BLaER1 (cell line): ENCODE measurements at regions not wholly inside any gene's neighbourhood (a gene's known extent, or its start where the extent isn't known, plus 50 kb on each side); places are given as distances from the start of the nearest gene placed in this dataset.

Source experiments
- H3K27ac ChIP-seq: shearing (Covaris generic); formaldehyde crosslinking; 2 replicates; pipeline ENCODE4 v1.8.1; 2022
- H3K27me3 ChIP-seq: shearing (Covaris generic); formaldehyde crosslinking; 2 replicates; pipeline ENCODE4 v1.8.1; 2022
- H3K36me3 ChIP-seq: shearing (Covaris generic); formaldehyde crosslinking; 2 replicates; pipeline ENCODE4 v1.8.1; 2022
- H3K4me1 ChIP-seq: shearing (Covaris generic); formaldehyde crosslinking; 2 replicates; pipeline ENCODE4 v1.8.1; 2022
- H3K4me2 ChIP-seq: shearing (Covaris generic); formaldehyde crosslinking; 2 replicates; pipeline ENCODE4 v1.8.1; 2022
- H3K4me3 ChIP-seq: shearing (Covaris generic); formaldehyde crosslinking; 2 replicates; pipeline ENCODE4 v1.8.1; 2022
- H3K9ac ChIP-seq: shearing (Covaris generic); formaldehyde crosslinking; 2 replicates; pipeline ENCODE4 v1.8.1; 2022
- H3K9me3 ChIP-seq: shearing (Covaris generic); formaldehyde crosslinking; 2 replicates; pipeline ENCODE4 v1.8.1; 2022
- H4K20me1 ChIP-seq: shearing (Covaris generic); formaldehyde crosslinking; 2 replicates; pipeline ENCODE4 v1.8.1; 2022
- Cebpa-rat ChIP-seq: shearing (Covaris generic); IDR thresholded peaks from 2 replicates; pipeline ENCODE4 v1.8.1; 2022

- H3K36me3 ChIP-seq: peaks cover 85% of the 10 kb centered on the region
- H4K20me1 ChIP-seq: peaks cover 100% of the 10 kb centered on the region
- no peak for TF ChIP-seq Cebpa-rat
- H3K4me1 ChIP-seq: peaks cover 76% of the 10 kb centered on the region
- H3K9ac ChIP-seq: no peak overlapping the region
- H3K27me3 ChIP-seq: no peaks in the 10 kb centered on the region
- H3K27ac ChIP-seq: no peak overlapping the region; the same call in 1 of the 2 replicates
- no peaks in the 10 kb centered on the region for H3K9me3 ChIP-seq
- no peak overlapping the region for H3K4me3 ChIP-seq
- no peak overlapping the region for H3K4me2 ChIP-seq
Measured at GRCh38 chr12:124490584-124491305, 76.7 kb downstream of the NCOR2 start.

- no peak overlapping the region for H3K9ac ChIP-seq
- H3K27ac ChIP-seq: no peak overlapping the region
- peaks cover 99% of the 10 kb centered on the region for H4K20me1 ChIP-seq
- H3K9me3 ChIP-seq: no peaks in the 10 kb centered on the region
- no peaks in the 10 kb centered on the region for H3K27me3 ChIP-seq
- no peak overlapping the region for H3K4me2 ChIP-seq
- H3K4me1 ChIP-seq: peaks cover 75% of the 10 kb centered on the region
- peaks cover 86% of the 10 kb centered on the region for H3K36me3 ChIP-seq
- no peak overlapping the region for H3K4me3 ChIP-seq
- no peak for TF ChIP-seq Cebpa-rat
Measured at GRCh38 chr12:124489915-124490583, 77.4 kb downstream of the NCOR2 start.

- H4K20me1 ChIP-seq: peaks cover 99% of the 10 kb centered on the region
- no peak overlapping the region for H3K4me2 ChIP-seq
- H3K4me3 ChIP-seq: no peak overlapping the region
- no peak for TF ChIP-seq Cebpa-rat
- H3K27me3 ChIP-seq: no peaks in the 10 kb centered on the region
- H3K9ac ChIP-seq: no peak overlapping the region
- peaks cover 75% of the 10 kb centered on the region for H3K4me1 ChIP-seq
- H3K36me3 ChIP-seq: peaks cover 86% of the 10 kb centered on the region
- H3K27ac ChIP-seq: no peak overlapping the region
- no peaks in the 10 kb centered on the region for H3K9me3 ChIP-seq
Measured at GRCh38 chr12:124489220-124489619, 78.2 kb downstream of the NCOR2 start.

- TF ChIP-seq Cebpa-rat: no peak
- peaks cover 86% of the 10 kb centered on the region for H3K36me3 ChIP-seq
- H4K20me1 ChIP-seq: peaks cover 99% of the 10 kb centered on the region
Measured at GRCh38 chr12:124488520-124488919, 78.9 kb downstream of the NCOR2 start.

GRCh38 chr12:124487834-124488165 is 79.6 kb downstream of the NCOR2 start:
- Histone ChIP-seq H3K4me2 (no peak overlapping the region), H3K4me1 (peaks cover 75% of the 10 kb centered on the region), H3K9ac (no peak overlapping the region), H3K4me3 (no peak overlapping the region), H3K36me3 (peaks cover 86% of the 10 kb centered on the region), H4K20me1 (peaks cover 99% of the 10 kb centered on the region), H3K9me3 (no peaks in the 10 kb centered on the region), H3K27me3 (no peaks in the 10 kb centered on the region), H3K27ac (no peak overlapping the region)
- TF ChIP-seq Cebpa-rat: no peak

More at GRCh38 chr12:124488520-124488919, 78.9 kb downstream of the NCOR2 start:
- no peaks in the 10 kb centered on the region for H3K9me3 ChIP-seq
- H3K9ac ChIP-seq: no peak overlapping the region
- H3K27ac ChIP-seq: no peak overlapping the region
- H3K27me3 ChIP-seq: no peaks in the 10 kb centered on the region
- H3K4me3 ChIP-seq: no peak overlapping the region
- H3K4me1 ChIP-seq: peaks cover 75% of the 10 kb centered on the region
- H3K4me2 ChIP-seq: no peak overlapping the region

- no peaks in the 10 kb centered on the region for H3K27me3 ChIP-seq
- H3K27ac ChIP-seq: no peak overlapping the region
- no peak overlapping the region for H3K9ac ChIP-seq
- peaks cover 86% of the 10 kb centered on the region for H3K36me3 ChIP-seq
- H3K9me3 ChIP-seq: no peaks in the 10 kb centered on the region
- peaks cover 99% of the 10 kb centered on the region for H4K20me1 ChIP-seq
- no peak overlapping the region for H3K4me3 ChIP-seq
- H3K4me1 ChIP-seq: peaks cover 75% of the 10 kb centered on the region
- TF ChIP-seq Cebpa-rat: no peak
- peak overlapping the region; percentile 33; the same call in 1 of the 2 replicates for H3K4me2 ChIP-seq
Measured at GRCh38 chr12:124487066-124487833, 80.2 kb downstream of the NCOR2 start.

- H3K27ac ChIP-seq: no peak overlapping the region
- no peaks in the 10 kb centered on the region for H3K27me3 ChIP-seq
- no peak overlapping the region for H3K9ac ChIP-seq
- peaks cover 80% of the 10 kb centered on the region for H3K36me3 ChIP-seq
- no peak overlapping the region for H3K4me2 ChIP-seq
- H3K4me1 ChIP-seq: peaks cover 75% of the 10 kb centered on the region
- H3K9me3 ChIP-seq: no peaks in the 10 kb centered on the region
- peaks cover 99% of the 10 kb centered on the region for H4K20me1 ChIP-seq
- no peak for TF ChIP-seq Cebpa-rat
- no peak overlapping the region for H3K4me3 ChIP-seq
Measured at GRCh38 chr12:124486346-124486963, 81.0 kb downstream of the NCOR2 start.

GRCh38 chr12:124485371-124485770 is 82.0 kb downstream of the NCOR2 start:
- Histone ChIP-seq H3K36me3 (peaks cover 72% of the 10 kb centered on the region), H3K4me2 (peak overlapping the region; percentile 42; the same call in 1 of the 2 replicates), H3K27me3 (no peaks in the 10 kb centered on the region), H3K27ac (peak overlapping the region; percentile 55; the same call in 1 of the 2 replicates), H3K4me3 (no peak overlapping the region), H4K20me1 (peaks cover 99% of the 10 kb centered on the region), H3K9ac (no peak overlapping the region), H3K4me1 (peaks cover 80% of the 10 kb centered on the region), H3K9me3 (no peaks in the 10 kb centered on the region)
- TF ChIP-seq Cebpa-rat: no peak

GRCh38 chr12:124484526-124484953 is 82.9 kb downstream of the NCOR2 start:
- H3K9ac ChIP-seq: no peak overlapping the region
- H3K36me3 ChIP-seq: peaks cover 64% of the 10 kb centered on the region
- H3K27me3 ChIP-seq: no peaks in the 10 kb centered on the region
- peak overlapping the region; percentile 42 for H3K4me2 ChIP-seq
- peak overlapping the region; percentile 55; the same call in 1 of the 2 replicates for H3K27ac ChIP-seq
- H3K9me3 ChIP-seq: no peaks in the 10 kb centered on the region
- H4K20me1 ChIP-seq: peaks cover 99% of the 10 kb centered on the region
- no peak for TF ChIP-seq Cebpa-rat
- H3K4me1 ChIP-seq: peaks cover 88% of the 10 kb centered on the region
- H3K4me3 ChIP-seq: no peak overlapping the region
